AG04450 (cell line): ENCODE measurements at regions not wholly inside any gene's neighbourhood (a gene's known extent, or its start where the extent isn't known, plus 50 kb on each side); places are given as distances from the start of the nearest gene placed in this dataset.

Experiments
- CTCF ChIA-PET: fragments of 300-600, 350-600 bp; formaldehyde crosslinking; extraction: SDS; loops from one replicate; lab custom pipeline; 2022; ENCODE audit warnings: antibody characterized with exemption, inconsistent platforms; lab: Charles Lee
- POLR2A ChIA-PET: fragments of 350-600 bp; formaldehyde crosslinking; extraction: SDS; loops from one replicate; lab custom pipeline; 2021; ENCODE audit warnings: antibody characterized with exemption, inconsistent platforms; lab: Yijun Ruan, JAX
- DNase-seq: peaks from one replicate; pipeline ENCODE4 v3.0.0-alpha.2; 2011; ENCODE audit warnings: low read depth, low spot score
- H3K27ac ChIP-seq: one replicate; pipeline ENCODE4 v1.5.1; 2012; ENCODE audit warnings: low read depth, low read length, control low read depth
- H3K27me3 ChIP-seq: one replicate; pipeline ENCODE4 v1.6.0; 2012; ENCODE audit warnings: low read length; ENCODE audit not compliant: control insufficient read depth, insufficient read depth
- H3K4me3 ChIP-seq: 2 replicates; pipeline ENCODE4 v1.5.1; 2011; ENCODE audit warnings: mild to moderate bottlenecking, low read depth, low read length, control low read depth
- H3K9me3 ChIP-seq: 2 replicates; pipeline ENCODE4 v1.5.1; 2012; ENCODE audit warnings: low read length; ENCODE audit not compliant: control insufficient read depth, insufficient read depth
- TF ChIP-seq, protein P1 (sequence below): IDR thresholded peaks from 2 replicates; pipeline ENCODE4 v1.5.1; 2011; ENCODE audit warnings: low read depth, low read length, control low read depth, inconsistent platforms

DNA sequence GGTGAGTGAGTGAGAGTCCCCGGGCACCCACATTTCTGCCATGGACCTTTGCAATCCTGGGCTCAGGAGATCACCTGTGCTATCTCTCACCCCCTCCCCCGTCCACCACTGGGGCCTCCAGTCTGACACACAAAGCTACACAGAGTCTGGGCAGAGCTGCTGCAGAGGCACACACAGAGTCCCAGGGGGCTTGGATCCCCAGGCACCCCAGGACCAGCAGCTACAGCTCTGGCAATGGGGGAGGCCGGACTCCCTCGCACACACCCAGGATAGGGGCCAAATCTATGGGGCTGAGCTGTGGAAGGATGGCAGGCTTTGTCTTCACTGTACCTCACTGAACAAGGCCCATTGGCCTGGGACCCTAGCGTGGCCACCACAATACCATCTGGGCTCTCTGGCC, 328.8 kb downstream of the MAN2A1 start:
- TF ChIP-seq, protein P1, sequence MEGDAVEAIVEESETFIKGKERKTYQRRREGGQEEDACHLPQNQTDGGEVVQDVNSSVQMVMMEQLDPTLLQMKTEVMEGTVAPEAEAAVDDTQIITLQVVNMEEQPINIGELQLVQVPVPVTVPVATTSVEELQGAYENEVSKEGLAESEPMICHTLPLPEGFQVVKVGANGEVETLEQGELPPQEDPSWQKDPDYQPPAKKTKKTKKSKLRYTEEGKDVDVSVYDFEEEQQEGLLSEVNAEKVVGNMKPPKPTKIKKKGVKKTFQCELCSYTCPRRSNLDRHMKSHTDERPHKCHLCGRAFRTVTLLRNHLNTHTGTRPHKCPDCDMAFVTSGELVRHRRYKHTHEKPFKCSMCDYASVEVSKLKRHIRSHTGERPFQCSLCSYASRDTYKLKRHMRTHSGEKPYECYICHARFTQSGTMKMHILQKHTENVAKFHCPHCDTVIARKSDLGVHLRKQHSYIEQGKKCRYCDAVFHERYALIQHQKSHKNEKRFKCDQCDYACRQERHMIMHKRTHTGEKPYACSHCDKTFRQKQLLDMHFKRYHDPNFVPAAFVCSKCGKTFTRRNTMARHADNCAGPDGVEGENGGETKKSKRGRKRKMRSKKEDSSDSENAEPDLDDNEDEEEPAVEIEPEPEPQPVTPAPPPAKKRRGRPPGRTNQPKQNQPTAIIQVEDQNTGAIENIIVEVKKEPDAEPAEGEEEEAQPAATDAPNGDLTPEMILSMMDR: no peak
- ChIA-PET POLR2A (no interaction called here), CTCF (no interaction called here)
- no peaks in the 10 kb centered on the region for H3K27me3 ChIP-seq
- no peak for DNase-seq
- peaks cover 6% of the 10 kb centered on the region; the same call in 1 of the 2 replicates for H3K9me3 ChIP-seq
- no peak overlapping the region for H3K4me3 ChIP-seq
- no peak overlapping the region for H3K27ac ChIP-seq

DNA sequence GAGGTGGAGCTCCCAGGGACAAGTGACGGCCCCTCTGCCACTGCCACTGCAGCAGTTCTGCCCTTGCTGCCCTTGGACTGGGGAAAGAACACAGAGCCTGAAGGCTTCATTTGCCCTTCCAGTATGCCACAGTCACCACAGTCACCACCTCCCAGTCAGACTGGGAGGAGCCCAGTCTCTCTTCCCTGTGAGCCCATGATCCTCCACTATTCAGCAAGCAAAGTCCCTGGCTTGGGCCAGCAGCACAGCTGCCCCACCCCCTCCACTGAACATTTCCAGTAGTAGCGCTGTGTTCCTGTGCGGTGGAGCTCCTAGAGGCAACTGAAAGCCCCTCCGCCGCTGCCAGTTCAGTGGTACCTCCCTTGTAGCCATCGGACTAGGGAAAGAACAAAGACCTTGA, 329.4 kb downstream of the MAN2A1 start:
- peaks cover 6% of the 10 kb centered on the region; the same call in 1 of the 2 replicates for H3K9me3 ChIP-seq
- CTCF ChIA-PET: no interaction called here
- H3K27ac ChIP-seq: no peak overlapping the region
- no peaks in the 10 kb centered on the region for H3K27me3 ChIP-seq
- TF ChIP-seq, protein P1: no peak
- no peak overlapping the region for H3K4me3 ChIP-seq
- POLR2A ChIA-PET: no interaction called here
- DNase-seq: no peak

DNA sequence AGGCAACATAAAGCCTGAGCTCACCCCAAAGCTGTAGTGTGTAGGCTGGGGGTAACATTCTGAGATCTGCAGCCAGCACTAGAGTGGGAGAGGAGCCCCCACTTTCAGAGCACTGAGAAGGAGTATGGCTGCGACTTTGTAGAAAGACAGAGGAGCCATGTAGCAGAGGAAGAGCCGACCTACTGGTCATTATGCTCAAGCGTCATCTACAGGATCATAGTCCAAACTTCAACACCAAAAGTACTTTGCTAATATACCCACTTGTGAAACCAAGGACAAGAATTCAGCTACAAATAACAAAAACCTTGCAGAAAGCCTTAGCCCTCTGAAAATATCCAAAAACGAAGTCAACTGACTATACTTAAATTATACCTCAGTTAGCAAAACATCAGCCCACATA, 330.1 kb downstream of the MAN2A1 start:
- no peak overlapping the region for H3K4me3 ChIP-seq
- H3K27me3 ChIP-seq: no peaks in the 10 kb centered on the region
- TF ChIP-seq, protein P1: no peak
- ChIA-PET CTCF (no interaction called here), POLR2A (no interaction called here)
- DNase-seq: no peak
- peaks cover 6% of the 10 kb centered on the region; the same call in 1 of the 2 replicates for H3K9me3 ChIP-seq
- H3K27ac ChIP-seq: no peak overlapping the region

DNA sequence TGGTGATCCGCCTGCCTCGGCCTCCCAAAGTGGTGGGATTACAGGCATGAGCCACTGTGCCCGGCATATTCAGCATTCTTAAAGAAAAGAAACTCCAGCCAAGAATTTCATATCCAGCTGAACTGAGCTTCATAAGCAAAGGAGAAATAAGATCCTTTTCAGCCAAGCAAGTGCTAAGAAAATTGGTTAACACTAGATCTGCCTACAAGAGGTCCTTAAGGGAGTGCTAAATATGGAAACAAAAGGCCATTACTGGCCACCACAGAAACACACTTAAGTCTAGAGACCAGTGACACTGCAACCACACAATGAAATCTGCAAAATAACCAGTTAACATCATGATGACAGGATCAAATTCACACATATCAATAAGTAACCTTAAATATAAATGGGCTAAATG, 331.5 kb downstream of the MAN2A1 start:
- ChIA-PET POLR2A (no interaction called here), CTCF (no interaction called here)

DNA sequence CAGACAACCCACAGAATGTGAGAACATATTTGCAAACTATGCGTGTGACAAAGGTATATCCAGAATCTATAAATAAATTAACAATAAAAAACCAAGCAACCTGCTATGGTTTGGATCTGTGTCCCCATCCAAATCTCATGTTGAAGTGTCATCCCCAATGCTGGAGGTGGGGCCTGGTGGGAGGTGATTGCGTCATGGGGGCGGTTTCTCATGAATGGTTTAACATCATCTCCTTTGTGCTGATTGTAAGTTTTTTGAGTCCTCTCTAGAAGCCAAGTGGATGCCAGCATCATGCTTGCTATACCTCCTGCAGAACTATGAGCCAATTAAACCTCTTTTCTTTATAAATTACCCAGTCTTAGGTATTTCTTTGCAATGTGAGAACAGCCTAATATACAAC, 335.4 kb downstream of the MAN2A1 start:
- ChIA-PET POLR2A (no interaction called here), CTCF (no interaction called here)
- no peak for DNase-seq
- H3K9me3 ChIP-seq: no peaks in the 10 kb centered on the region
- H3K4me3 ChIP-seq: no peak overlapping the region
- no peaks in the 10 kb centered on the region for H3K27me3 ChIP-seq
- TF ChIP-seq, protein P1: no peak
- no peak overlapping the region for H3K27ac ChIP-seq

More for the DNA sequence above, 331.5 kb downstream of the MAN2A1 start:
- H3K9me3 ChIP-seq: peaks cover 6% of the 10 kb centered on the region; the same call in 1 of the 2 replicates
- DNase-seq: no peak
- no peaks in the 10 kb centered on the region for H3K27me3 ChIP-seq
- H3K27ac ChIP-seq: no peak overlapping the region
- no peak overlapping the region for H3K4me3 ChIP-seq
- TF ChIP-seq, protein P1: no peak
